ENCODE measurements at regions not wholly inside any gene's neighbourhood (a gene's known extent, or its start where the extent isn't known, plus 50 kb on each side); places are given as distances from the start of the nearest gene placed in this dataset.

DNA sequence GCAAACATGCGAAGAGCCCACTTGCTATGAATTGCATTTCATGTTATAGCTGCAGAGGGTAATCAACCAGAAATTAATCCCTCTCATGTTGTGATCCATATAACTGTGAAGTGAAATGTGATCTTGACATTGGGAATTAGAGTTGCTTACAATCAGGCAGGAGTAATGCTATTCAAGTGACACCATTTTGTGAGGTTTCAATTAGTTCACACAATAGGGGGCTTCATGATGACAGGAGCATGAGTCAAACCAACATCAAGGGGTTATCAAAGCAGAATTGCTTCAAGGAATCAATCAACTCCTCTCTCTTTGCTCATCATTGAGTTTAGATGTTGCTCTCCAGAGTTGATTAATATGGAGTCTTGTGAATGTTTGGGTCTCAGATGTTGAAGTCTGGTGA is 1585.2 kb upstream of the TENM4 start:
- TF ChIP-seq, protein P1, sequence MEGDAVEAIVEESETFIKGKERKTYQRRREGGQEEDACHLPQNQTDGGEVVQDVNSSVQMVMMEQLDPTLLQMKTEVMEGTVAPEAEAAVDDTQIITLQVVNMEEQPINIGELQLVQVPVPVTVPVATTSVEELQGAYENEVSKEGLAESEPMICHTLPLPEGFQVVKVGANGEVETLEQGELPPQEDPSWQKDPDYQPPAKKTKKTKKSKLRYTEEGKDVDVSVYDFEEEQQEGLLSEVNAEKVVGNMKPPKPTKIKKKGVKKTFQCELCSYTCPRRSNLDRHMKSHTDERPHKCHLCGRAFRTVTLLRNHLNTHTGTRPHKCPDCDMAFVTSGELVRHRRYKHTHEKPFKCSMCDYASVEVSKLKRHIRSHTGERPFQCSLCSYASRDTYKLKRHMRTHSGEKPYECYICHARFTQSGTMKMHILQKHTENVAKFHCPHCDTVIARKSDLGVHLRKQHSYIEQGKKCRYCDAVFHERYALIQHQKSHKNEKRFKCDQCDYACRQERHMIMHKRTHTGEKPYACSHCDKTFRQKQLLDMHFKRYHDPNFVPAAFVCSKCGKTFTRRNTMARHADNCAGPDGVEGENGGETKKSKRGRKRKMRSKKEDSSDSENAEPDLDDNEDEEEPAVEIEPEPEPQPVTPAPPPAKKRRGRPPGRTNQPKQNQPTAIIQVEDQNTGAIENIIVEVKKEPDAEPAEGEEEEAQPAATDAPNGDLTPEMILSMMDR (IDR thresholded peaks at IDR 0.05) = no peak
- no peak for TF ChIP-seq POLR2A (IDR thresholded peaks at IDR 0.05)

Data from adrenal gland (tissue), 5 donors.